ENCODE measurements at regions not wholly inside any gene's neighbourhood (a gene's known extent, or its start where the extent isn't known, plus 50 kb on each side); places are given as distances from the start of the nearest gene placed in this dataset.

GRCh38 chr2:167607211-167607610 lies 640.2 kb downstream of the STK39 start:
- Histone ChIP-seq H4K5ac (ENCODE audit: insufficient read length, low read depth, low read length) (no peak overlapping the region), H3K14ac (ENCODE audit: insufficient read length) (no peak overlapping the region), H4K91ac (replicated peaks; ENCODE audit: insufficient read length, low read length) (no peak overlapping the region), H3K27ac (ENCODE audit: low read depth, low read length) (no peak overlapping the region), H3K23me2 (ENCODE audit: low read depth, low read length) (no peaks in the 10 kb centered on the region), H4K8ac (ENCODE audit: extremely low read depth, insufficient read depth, low read length) (no peak overlapping the region), H3K79me1 (ENCODE audit: low read depth, low read length) (peaks cover 2% of the 10 kb centered on the region), H4K20me1 (replicated peaks in 1 of 2; ENCODE audit: control insufficient read depth in 1 of 2, insufficient read depth in 2 of 2, low read length in 2 of 2) (peaks cover 1 to 2% of the 10 kb centered on the region in 2 experiments), H3K18ac (ENCODE audit: extremely low read depth, low read length) (no peak overlapping the region; the same call in 1 of the 2 replicates), H3K79me2 (ENCODE audit: control insufficient read depth in 1 of 2, insufficient read depth in 2 of 2, low read length in 2 of 2) (peaks cover 0 to 4% of the 10 kb centered on the region in 2 experiments; a peak in 1 of 4 replicates), H3K4me2 (ENCODE audit: insufficient read depth in 1 of 2, low read depth in 2 of 2, low read length in 2 of 2) (no peak overlapping the region), H3K56ac (replicated peaks; ENCODE audit: insufficient read length, low read depth, low read length) (no peak overlapping the region), H3K9ac (replicated peaks in 1 of 4; ENCODE audit: extremely low read depth in 1 of 4, low read depth in 3 of 4, low read length in 3 of 4) (no peak overlapping the region), H2BK5ac (ENCODE audit: low read depth, low read length) (no peak overlapping the region), H2AK5ac (ENCODE audit: low read depth, low read length) (no peak overlapping the region), H2BK15ac (ENCODE audit: low read length) (no peak overlapping the region), H3K4ac (replicated peaks; ENCODE audit: insufficient read length, low read depth, low read length) (no peak overlapping the region), H3K4me1 (replicated peaks in 1 of 4; ENCODE audit: control insufficient read depth in 3 of 4, insufficient read depth in 4 of 4, low read length in 3 of 4) (peaks cover 0 to 4% (median 0%) of the 10 kb centered on the region in 4 experiments; a peak in 1 of 7 replicates), H2BK12ac (ENCODE audit: low read depth, low read length) (no peak overlapping the region), H3K36me3 (ENCODE audit: control insufficient read depth in 2 of 4, insufficient read depth in 4 of 4, low read length in 3 of 4) (peaks cover 0 to 8% (median 0%) of the 10 kb centered on the region in 4 experiments; a peak in 2 of 8 replicates), H2BK20ac (ENCODE audit: low read length) (no peak overlapping the region), H2AFZ (ENCODE audit: low read length) (no peak overlapping the region), H3K23ac (ENCODE audit: insufficient read length) (peak overlapping the region; percentile 94), H3K4me3 (ENCODE audit: extremely low read depth in 1 of 4, insufficient read depth in 2 of 4, low read depth in 3 of 4, low read length in 4 of 4) (no peak overlapping the region), H3K9me3 (ENCODE audit: insufficient read depth in 2 of 2, low read depth in 1 of 2, low read length in 1 of 2) (peaks cover 4 to 7% of the 10 kb centered on the region in 2 experiments; a peak in 3 of 4 replicates), H2BK120ac (replicated peaks; ENCODE audit: low read depth, low read length) (no peak overlapping the region), H3K27me3 (replicated peaks in 1 of 4; ENCODE audit: control insufficient read depth in 3 of 4, extremely low read depth in 1 of 4, insufficient read depth in 3 of 4, low read length in 3 of 4) (no peaks in the 10 kb centered on the region)
- WGBS, 2 experiments (ENCODE audit: extremely low coverage in 1 of 2, insufficient coverage in 1 of 2, insufficient read length in 1 of 2, insufficient replicate concordance in 2 of 2, low coverage in 1 of 2, low lambda C conversion rate in 2 of 2, missing lambda C conversion rate in 1 of 2) = 89% methylated on average over 8 of the region's 8 CpGs; no CpG with 5 or more reads in 1 of the 2 experiments
- ChIA-PET CTCF (ENCODE audit: partially characterized antibody) (interaction anchor here (0.8 kb wide), 1 partner anchor 206 kb away, joined by 3 read pairs; no protein-coding TSS in a partner anchor), POLR2A (ENCODE audit: partially characterized antibody) (interaction anchor here (0.6 to 1.4 kb wide), 2 partner anchors 10 to 236 kb away, joined by 4 to 5 read pairs; no protein-coding TSS in a partner anchor)
- FAIRE-seq = no peak
- no peak for DNase-seq (ENCODE audit: low read depth in 1 of 2, low spot score in 2 of 2)
- TF ChIP-seq POLR2AphosphoS5 (IDR thresholded peaks at IDR 0.05; ENCODE audit: low read depth, low read length) (no peak), CTBP2 (IDR thresholded peaks at IDR 0.05; ENCODE audit: borderline replicate concordance, insufficient read depth, insufficient read length, low read length) (no peak), ATF2 (IDR thresholded peaks at IDR 0.05; ENCODE audit: low read length) (no peak), BRCA1 (IDR thresholded peaks at IDR 0.05; ENCODE audit: low read depth, low read length) (no peak), KDM5A (IDR thresholded peaks at IDR 0.05; ENCODE audit: low read length) (no peak), PHF8 (conservative IDR thresholded peaks at IDR 0.05; ENCODE audit: low read depth, low read length) (no peak), RFX5 (IDR thresholded peaks at IDR 0.05; ENCODE audit: borderline replicate concordance, low read depth, low read length) (no peak), NRF1 (IDR thresholded peaks at IDR 0.05; ENCODE audit: low read depth, low read length) (no peak), RAD21 (IDR thresholded peaks at IDR 0.05 in 1 of 2, conservative IDR thresholded peaks at IDR 0.05 in 1 of 2; ENCODE audit: low read depth in 2 of 2, low read length in 2 of 2) (no peak), USF2 (IDR thresholded peaks at IDR 0.05; ENCODE audit: low read length) (no peak), ZNF274 (IDR thresholded peaks at IDR 0.05; ENCODE audit: borderline replicate concordance, extremely low read depth, low read length) (no peak)
